ENCODE measurements at regions not wholly inside any gene's neighbourhood (a gene's known extent, or its start where the extent isn't known, plus 50 kb on each side); places are given as distances from the start of the nearest gene placed in this dataset.

DNA sequence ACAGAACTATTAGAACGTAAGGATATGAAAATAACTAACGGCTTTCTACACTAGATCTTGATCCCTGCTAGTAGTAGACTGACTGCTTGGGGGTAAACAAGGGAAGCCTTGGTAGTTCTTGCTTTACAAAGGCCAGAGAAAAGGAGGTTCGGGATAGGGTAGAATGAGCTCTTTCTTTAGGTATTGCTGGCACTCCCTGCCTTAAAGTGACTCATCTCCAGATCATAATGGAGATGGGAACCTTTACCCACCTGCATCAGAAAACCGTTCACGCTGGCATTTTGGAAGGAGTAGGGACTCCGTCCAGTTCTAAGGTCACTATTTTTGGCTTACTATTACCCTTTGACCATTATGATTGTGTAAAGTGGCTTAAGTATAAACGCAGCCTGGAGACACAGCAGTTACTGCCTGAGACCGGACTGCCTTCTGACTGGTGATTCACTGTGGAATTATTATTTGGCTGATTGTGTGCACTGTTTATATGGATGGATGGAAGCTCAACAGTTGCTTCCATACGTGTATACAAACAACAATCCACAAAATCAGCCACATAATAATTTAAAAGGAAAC, 482.5 kb downstream of the STK39 start:
- H3K4me1 ChIP-seq (ENCODE audit: low read length) = no peaks in the 10 kb centered on the region
- no peak for TF ChIP-seq CTCF (IDR thresholded peaks at IDR 0.05; ENCODE audit: low read depth, low read length)
- TF ChIP-seq EZH2phosphoT487 (IDR thresholded peaks at IDR 0.05; ENCODE audit: low read depth) = no peak
- H3K9ac ChIP-seq (ENCODE audit: low read length) = no peak overlapping the region
- no peak overlapping the region for H3K27ac ChIP-seq (ENCODE audit: low read length)
- no peak overlapping the region for H3K4me2 ChIP-seq (ENCODE audit: low read length)
- no peaks in the 10 kb centered on the region for H4K20me1 ChIP-seq (ENCODE audit: insufficient read depth, low read length)
- H3K27me3 ChIP-seq (ENCODE audit: low read depth, low read length) = no peaks in the 10 kb centered on the region
- no peak overlapping the region for H3K4me3 ChIP-seq (ENCODE audit: low read length)
- no peaks in the 10 kb centered on the region for H3K9me3 ChIP-seq (ENCODE audit: insufficient read depth, low read length)
- H2AFZ ChIP-seq (ENCODE audit: low read depth, low read length) = no peak overlapping the region
- no peaks in the 10 kb centered on the region for H3K36me3 ChIP-seq (replicated peaks; ENCODE audit: low read depth, low read length)
- no peaks in the 10 kb centered on the region for H3K79me2 ChIP-seq (ENCODE audit: low read length)

GRCh38 chr2:167761465-167762136, 485.8 kb downstream of the STK39 start:
- Histone ChIP-seq H3K9me3 (ENCODE audit: insufficient read depth, low read length) (no peaks in the 10 kb centered on the region), H3K4me3 (ENCODE audit: low read length) (no peak overlapping the region), H3K27ac (ENCODE audit: low read length) (no peak overlapping the region), H3K4me2 (ENCODE audit: low read length) (no peak overlapping the region), H3K27me3 (ENCODE audit: low read depth, low read length) (no peaks in the 10 kb centered on the region), H2AFZ (ENCODE audit: low read depth, low read length) (no peak overlapping the region), H4K20me1 (ENCODE audit: insufficient read depth, low read length) (no peaks in the 10 kb centered on the region), H3K36me3 (replicated peaks; ENCODE audit: low read depth, low read length) (no peaks in the 10 kb centered on the region), H3K4me1 (ENCODE audit: low read length) (no peaks in the 10 kb centered on the region), H3K9ac (ENCODE audit: low read length) (no peak overlapping the region), H3K79me2 (ENCODE audit: low read length) (no peaks in the 10 kb centered on the region)
- no peak for TF ChIP-seq EZH2phosphoT487 (IDR thresholded peaks at IDR 0.05; ENCODE audit: low read depth)
- no peak for TF ChIP-seq CTCF (IDR thresholded peaks at IDR 0.05; ENCODE audit: low read depth, low read length)

GRCh38 chr2:167759531-167759930, 487.9 kb downstream of the STK39 start:
- H3K36me3 ChIP-seq (replicated peaks; ENCODE audit: low read depth, low read length) = no peaks in the 10 kb centered on the region
- TF ChIP-seq CTCF (IDR thresholded peaks at IDR 0.05; ENCODE audit: low read depth, low read length) (no peak), EZH2phosphoT487 (IDR thresholded peaks at IDR 0.05; ENCODE audit: low read depth) (no peak)
- no peak overlapping the region for H3K4me2 ChIP-seq (ENCODE audit: low read length)
- no peaks in the 10 kb centered on the region for H3K9me3 ChIP-seq (ENCODE audit: insufficient read depth, low read length)
- 0 out of 2 replicates have a peak, but pooled peaks cover 3% of the 10 kb centered on the region for H3K27me3 ChIP-seq (ENCODE audit: low read depth, low read length)
- H3K27ac ChIP-seq (ENCODE audit: low read length) = no peak overlapping the region
- H2AFZ ChIP-seq (ENCODE audit: low read depth, low read length) = no peak overlapping the region
- no peak overlapping the region for H3K9ac ChIP-seq (ENCODE audit: low read length)
- no peaks in the 10 kb centered on the region for H4K20me1 ChIP-seq (ENCODE audit: insufficient read depth, low read length)
- H3K4me1 ChIP-seq (ENCODE audit: low read length) = peaks cover 1% of the 10 kb centered on the region; the same call in 1 of the 2 replicates
- H3K4me3 ChIP-seq (ENCODE audit: low read length) = no peak overlapping the region
- no peaks in the 10 kb centered on the region for H3K79me2 ChIP-seq (ENCODE audit: low read length)

GRCh38 chr2:167758292-167758691, 489.1 kb downstream of the STK39 start:
- Histone ChIP-seq H3K4me3 (ENCODE audit: low read length) (no peak overlapping the region), H3K79me2 (ENCODE audit: low read length) (no peaks in the 10 kb centered on the region), H2AFZ (ENCODE audit: low read depth, low read length) (no peak overlapping the region), H3K27ac (ENCODE audit: low read length) (no peak overlapping the region), H3K4me2 (ENCODE audit: low read length) (no peak overlapping the region), H4K20me1 (ENCODE audit: insufficient read depth, low read length) (no peaks in the 10 kb centered on the region), H3K9ac (ENCODE audit: low read length) (no peak overlapping the region), H3K36me3 (replicated peaks; ENCODE audit: low read depth, low read length) (no peaks in the 10 kb centered on the region), H3K4me1 (ENCODE audit: low read length) (peaks cover 13% of the 10 kb centered on the region), H3K27me3 (ENCODE audit: low read depth, low read length) (0 out of 2 replicates have a peak, but pooled peaks cover 3% of the 10 kb centered on the region), H3K9me3 (ENCODE audit: insufficient read depth, low read length) (no peaks in the 10 kb centered on the region)
- TF ChIP-seq CTCF (IDR thresholded peaks at IDR 0.05; ENCODE audit: low read depth, low read length) (no peak), EZH2phosphoT487 (IDR thresholded peaks at IDR 0.05; ENCODE audit: low read depth) (no peak)

Data from OCI-LY3 (cell line).